ENCODE measurements at regions not wholly inside any gene's neighbourhood (a gene's known extent, or its start where the extent isn't known, plus 50 kb on each side); places are given as distances from the start of the nearest gene placed in this dataset.

DNA sequence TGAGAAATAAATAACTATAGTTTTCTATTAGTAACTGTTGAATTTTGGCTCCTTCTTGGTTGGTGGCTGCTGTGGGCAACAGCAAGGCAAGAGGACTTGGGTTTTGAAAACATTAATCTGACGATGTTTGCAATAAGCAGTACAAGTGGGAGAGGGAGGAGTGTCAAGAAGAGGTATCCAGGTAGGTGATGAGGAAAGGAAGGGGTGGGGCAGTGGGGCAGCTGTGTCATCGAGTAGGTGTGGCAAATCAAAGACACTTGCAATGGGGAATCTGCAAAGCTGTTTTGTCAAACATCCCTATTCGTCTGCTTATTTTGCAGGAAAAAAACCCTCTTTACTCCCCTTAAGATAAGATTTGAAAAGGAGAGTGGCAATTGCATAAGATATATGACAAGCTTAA is 171.9 kb upstream of the MAP3K7 start:
- Histone ChIP-seq H4K8ac (ENCODE audit: extremely low read depth, insufficient read depth, low read length) (no peak overlapping the region), H3K79me1 (ENCODE audit: low read depth, low read length) (no peaks in the 10 kb centered on the region), H2BK20ac (ENCODE audit: low read length) (no peak overlapping the region), H3K4me2 (ENCODE audit: insufficient read depth in 1 of 2, low read depth in 2 of 2, low read length in 2 of 2) (no peak overlapping the region), H2BK5ac (ENCODE audit: low read depth, low read length) (no peak overlapping the region), H3K18ac (ENCODE audit: extremely low read depth, low read length) (no peak overlapping the region), H3K27me3 (replicated peaks in 1 of 4; ENCODE audit: control insufficient read depth in 3 of 4, extremely low read depth in 1 of 4, insufficient read depth in 3 of 4, low read length in 3 of 4) (no peaks in the 10 kb centered on the region), H2BK12ac (ENCODE audit: low read depth, low read length) (no peak overlapping the region), H4K5ac (ENCODE audit: insufficient read length, low read depth, low read length) (no peak overlapping the region), H3K79me2 (ENCODE audit: control insufficient read depth in 1 of 2, insufficient read depth in 2 of 2, low read length in 2 of 2) (no peaks in the 10 kb centered on the region), H3K4me1 (replicated peaks in 1 of 4; ENCODE audit: control insufficient read depth in 3 of 4, insufficient read depth in 4 of 4, low read length in 3 of 4) (no peaks in the 10 kb centered on the region; a peak in 2 of 7 replicates), H3K36me3 (ENCODE audit: control insufficient read depth in 2 of 4, insufficient read depth in 4 of 4, low read length in 3 of 4) (no peaks in the 10 kb centered on the region), H3K9me3 (ENCODE audit: insufficient read depth in 2 of 2, low read depth in 1 of 2, low read length in 1 of 2) (no peaks in the 10 kb centered on the region), H2AK5ac (ENCODE audit: low read depth, low read length) (no peak overlapping the region), H2BK15ac (ENCODE audit: low read length) (no peak overlapping the region), H3K27ac (ENCODE audit: low read depth, low read length) (no peak overlapping the region), H3K23ac (ENCODE audit: insufficient read length) (no peak overlapping the region), H2AFZ (ENCODE audit: low read length) (0 out of 2 replicates have a peak overlapping the region, but pooled peaks have one; percentile 42), H4K20me1 (replicated peaks in 1 of 2; ENCODE audit: control insufficient read depth in 1 of 2, insufficient read depth in 2 of 2, low read length in 2 of 2) (no peaks in the 10 kb centered on the region), H3K4me3 (ENCODE audit: extremely low read depth in 1 of 4, insufficient read depth in 2 of 4, low read depth in 3 of 4, low read length in 4 of 4) (no peak overlapping the region), H2BK120ac (replicated peaks; ENCODE audit: low read depth, low read length) (no peak overlapping the region), H3K56ac (replicated peaks; ENCODE audit: insufficient read length, low read depth, low read length) (no peak overlapping the region), H3K4ac (replicated peaks; ENCODE audit: insufficient read length, low read depth, low read length) (no peak overlapping the region), H3K14ac (ENCODE audit: insufficient read length) (no peak overlapping the region), H3K9ac (replicated peaks in 1 of 4; ENCODE audit: extremely low read depth in 1 of 4, low read depth in 3 of 4, low read length in 3 of 4) (no peak overlapping the region), H4K91ac (replicated peaks; ENCODE audit: insufficient read length, low read length) (no peak overlapping the region), H3K23me2 (ENCODE audit: low read depth, low read length) (no peaks in the 10 kb centered on the region)
- 73% methylated on average over 3 of the region's 3 CpGs; no CpG with 5 or more reads in 1 of the 2 experiments for WGBS, 2 experiments (ENCODE audit: extremely low coverage in 1 of 2, insufficient coverage in 1 of 2, insufficient read length in 1 of 2, insufficient replicate concordance in 2 of 2, low coverage in 1 of 2, low lambda C conversion rate in 2 of 2, missing lambda C conversion rate in 1 of 2)
- POLR2A ChIA-PET (ENCODE audit: partially characterized antibody) = no interaction called here
- FAIRE-seq (no peak), DNase-seq (ENCODE audit: low read depth in 1 of 2, low spot score in 2 of 2) (no peak)
- TF ChIP-seq JUN (IDR thresholded peaks at IDR 0.05; ENCODE audit: low read depth, low read length) (no peak), USF2 (IDR thresholded peaks at IDR 0.05; ENCODE audit: low read length) (no peak), SAP30 (IDR thresholded peaks at IDR 0.05; ENCODE audit: insufficient read depth, insufficient replicate concordance, low read length) (no peak), POLR2AphosphoS5 (IDR thresholded peaks at IDR 0.05; ENCODE audit: low read depth, low read length) (no peak), NANOG (IDR thresholded peaks at IDR 0.05; ENCODE audit: insufficient read depth, low read depth, low read length, poor library complexity, severe bottlenecking) (no peak), FOSL1 (IDR thresholded peaks at IDR 0.05; ENCODE audit: insufficient read depth, low read depth, low read length) (no peak), SIRT6 (IDR thresholded peaks at IDR 0.05; ENCODE audit: low read length) (no peak), CREB1 (IDR thresholded peaks at IDR 0.05) (no peak), ATF2 (IDR thresholded peaks at IDR 0.05; ENCODE audit: low read length) (no peak), HDAC6 (IDR thresholded peaks at IDR 0.05; ENCODE audit: low read depth, low read length) (no peak)
- TF ChIP-seq, protein P1, sequence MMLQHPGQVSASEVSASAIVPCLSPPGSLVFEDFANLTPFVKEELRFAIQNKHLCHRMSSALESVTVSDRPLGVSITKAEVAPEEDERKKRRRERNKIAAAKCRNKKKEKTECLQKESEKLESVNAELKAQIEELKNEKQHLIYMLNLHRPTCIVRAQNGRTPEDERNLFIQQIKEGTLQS (IDR thresholded peaks at IDR 0.05; ENCODE audit: insufficient read depth, low read depth, low read length) = no peak
- CTCF ChIA-PET (ENCODE audit: partially characterized antibody) = interaction anchor here (0.5 to 1.5 kb wide), 2 partner anchors 20 to 661 kb away, joined by 5 to 6 read pairs; no protein-coding TSS in a partner anchor

All from H1 (cell line).